ENCODE measurements at regions not wholly inside any gene's neighbourhood (a gene's known extent, or its start where the extent isn't known, plus 50 kb on each side); places are given as distances from the start of the nearest gene placed in this dataset.

DNA sequence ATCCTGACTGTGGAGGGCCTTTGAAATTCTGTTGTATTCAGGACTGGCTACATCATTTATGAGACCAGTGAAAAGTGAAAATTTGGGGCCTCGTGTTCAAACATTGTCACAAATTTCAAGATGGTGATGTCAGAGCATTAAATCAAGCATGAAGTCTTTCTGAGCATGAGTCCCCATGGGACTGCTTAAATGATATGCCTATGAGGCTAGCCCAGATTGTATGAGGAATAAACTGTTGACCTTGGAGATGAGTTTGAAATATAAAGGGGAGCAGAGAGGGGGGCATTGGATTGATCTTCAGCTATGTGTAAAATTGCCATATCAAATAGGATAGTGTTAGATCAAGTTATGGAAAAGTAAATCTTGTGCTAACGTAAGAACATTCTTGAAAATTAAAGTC lies 230.0 kb downstream of the SPANXN3 start:
- TF ChIP-seq POLR2AphosphoS5 (IDR thresholded peaks at IDR 0.05; ENCODE audit: low read depth) (no peak), GABPA (IDR thresholded peaks at IDR 0.05; ENCODE audit: low read depth) (no peak)
- TF ChIP-seq, protein P1, sequence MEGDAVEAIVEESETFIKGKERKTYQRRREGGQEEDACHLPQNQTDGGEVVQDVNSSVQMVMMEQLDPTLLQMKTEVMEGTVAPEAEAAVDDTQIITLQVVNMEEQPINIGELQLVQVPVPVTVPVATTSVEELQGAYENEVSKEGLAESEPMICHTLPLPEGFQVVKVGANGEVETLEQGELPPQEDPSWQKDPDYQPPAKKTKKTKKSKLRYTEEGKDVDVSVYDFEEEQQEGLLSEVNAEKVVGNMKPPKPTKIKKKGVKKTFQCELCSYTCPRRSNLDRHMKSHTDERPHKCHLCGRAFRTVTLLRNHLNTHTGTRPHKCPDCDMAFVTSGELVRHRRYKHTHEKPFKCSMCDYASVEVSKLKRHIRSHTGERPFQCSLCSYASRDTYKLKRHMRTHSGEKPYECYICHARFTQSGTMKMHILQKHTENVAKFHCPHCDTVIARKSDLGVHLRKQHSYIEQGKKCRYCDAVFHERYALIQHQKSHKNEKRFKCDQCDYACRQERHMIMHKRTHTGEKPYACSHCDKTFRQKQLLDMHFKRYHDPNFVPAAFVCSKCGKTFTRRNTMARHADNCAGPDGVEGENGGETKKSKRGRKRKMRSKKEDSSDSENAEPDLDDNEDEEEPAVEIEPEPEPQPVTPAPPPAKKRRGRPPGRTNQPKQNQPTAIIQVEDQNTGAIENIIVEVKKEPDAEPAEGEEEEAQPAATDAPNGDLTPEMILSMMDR (IDR thresholded peaks at IDR 0.05; ENCODE audit: insufficient read depth, low read length) = no peak
